OCI-LY1 (cell line): ENCODE measurements at regions not wholly inside any gene's neighbourhood (a gene's known extent, or its start where the extent isn't known, plus 50 kb on each side); places are given as distances from the start of the nearest gene placed in this dataset.

Experiments
- H2AFZ ChIP-seq: fragments of 200-600 bp; sonication (generic), shearing (Covaris generic); 2 replicates; pipeline ENCODE4 v1.6.0; 2014; ENCODE audit warnings: antibody characterized with exemption, mild to moderate bottlenecking, low read length
- H3F3A ChIP-seq: fragments of 200-600 bp; sonication (generic), shearing (Covaris generic); 2 replicates; pipeline ENCODE4 v1.6.0; 2014; ENCODE audit warnings: mild to moderate bottlenecking, antibody characterized with exemption, low read length, moderate library complexity; ENCODE audit not compliant: insufficient read depth
- H3K27ac ChIP-seq: fragments of 200-600 bp; sonication (generic); 2 replicates; pipeline ENCODE4 v1.5.1; 2014; ENCODE audit warnings: low read length, mixed run types, mild to moderate bottlenecking, low read depth; ENCODE audit not compliant: poor library complexity, severe bottlenecking
- H3K27me3 ChIP-seq: fragments of 200-600 bp; sonication (generic); 2 replicates; pipeline ENCODE4 v1.6.0; 2014; ENCODE audit warnings: antibody characterized with exemption, mild to moderate bottlenecking, low read length, moderate library complexity; ENCODE audit not compliant: insufficient read depth
- H3K36me3 ChIP-seq: fragments of 200-600 bp; sonication (generic); 2 replicates; pipeline ENCODE4 v1.6.1; 2014; ENCODE audit warnings: mild to moderate bottlenecking, antibody characterized with exemption, low read length, moderate library complexity, mixed read lengths; ENCODE audit not compliant: insufficient read depth
- H3K4me1 ChIP-seq: fragments of 200-600 bp; sonication (generic); 2 replicates; pipeline ENCODE4 v1.5.1; 2014; ENCODE audit warnings: mild to moderate bottlenecking, low read length, moderate library complexity; ENCODE audit not compliant: insufficient read depth, severe bottlenecking
- H3K4me2 ChIP-seq: fragments of 200-600 bp; sonication (generic), shearing (Covaris generic); 2 replicates; pipeline ENCODE4 v1.6.1; 2014; ENCODE audit warnings: low read length
- H3K4me3 ChIP-seq: fragments of 200-600 bp; sonication (generic); 2 replicates; pipeline ENCODE4 v1.5.1; 2014; ENCODE audit warnings: low read length, low read depth, mild to moderate bottlenecking, mixed read lengths; ENCODE audit not compliant: poor library complexity, severe bottlenecking
- H3K79me2 ChIP-seq: fragments of 200-600 bp; shearing (Covaris generic); 2 replicates; pipeline ENCODE4 v1.6.1; 2016; ENCODE audit warnings: mixed run types, low read length, mixed read lengths; ENCODE audit not compliant: insufficient read depth
- H3K9ac ChIP-seq: fragments of 200-600 bp; sonication (generic), shearing (Covaris generic); 2 replicates; pipeline ENCODE4 v1.6.1; 2014; ENCODE audit warnings: mild to moderate bottlenecking, low read length, mixed read lengths
- H3K9me2 ChIP-seq: fragments of 200-600 bp; sonication (generic), shearing (Covaris generic); 2 replicates; pipeline ENCODE4 v1.6.1; 2014; ENCODE audit warnings: low read depth, mild to moderate bottlenecking, low read length, mixed read lengths
- H3K9me3 ChIP-seq: fragments of 200-600 bp; shearing (Covaris generic); 2 replicates; pipeline ENCODE4 v1.6.1; 2014; ENCODE audit warnings: low read length, mixed read lengths
- H4K20me1 ChIP-seq: fragments of 200-600 bp; sonication (generic), shearing (Covaris generic); 2 replicates; pipeline ENCODE4 v1.6.0; 2016; ENCODE audit warnings: mild to moderate bottlenecking, low read length; ENCODE audit not compliant: insufficient read depth
- CTCF ChIP-seq: fragments of 200-600 bp; sonication (generic), shearing (Covaris generic); IDR thresholded peaks from 2 replicates; pipeline ENCODE4 v1.5.1; 2017; ENCODE audit warnings: mild to moderate bottlenecking, antibody characterized with exemption, low read length, moderate library complexity, mixed read lengths
- EZH2 ChIP-seq: fragments of 200-600 bp; sonication (generic), shearing (Covaris generic); IDR thresholded peaks from 2 replicates; pipeline ENCODE4 v1.8.0; 2017; ENCODE audit warnings: borderline replicate concordance, mixed run types, mild to moderate bottlenecking, antibody characterized with exemption, low read length, moderate library complexity, mixed read lengths

- Histone ChIP-seq H3K4me3 (no peak overlapping the region), H3K79me2 (no peaks in the 10 kb centered on the region), H3K27ac (no peak overlapping the region), H4K20me1 (no peaks in the 10 kb centered on the region), H3K9me2 (no peaks in the 10 kb centered on the region), H3K9ac (no peak overlapping the region), H3K27me3 (no peaks in the 10 kb centered on the region), H2AFZ (no peak overlapping the region), H3K4me2 (no peak overlapping the region), H3K36me3 (no peaks in the 10 kb centered on the region), H3F3A (no peaks in the 10 kb centered on the region), H3K4me1 (no peaks in the 10 kb centered on the region), H3K9me3 (no peaks in the 10 kb centered on the region)
- no peak for TF ChIP-seq CTCF
- no peak for TF ChIP-seq EZH2
Measured at GRCh38 chr4:20122198-20122988, 129.3 kb upstream of the SLIT2 start.

GRCh38 chr4:20119141-20119540 is 132.6 kb upstream of the SLIT2 start:
- H3K4me2 ChIP-seq: no peak overlapping the region
- no peaks in the 10 kb centered on the region for H3K79me2 ChIP-seq
- H3F3A ChIP-seq: no peaks in the 10 kb centered on the region
- H3K9ac ChIP-seq: no peak overlapping the region
- no peaks in the 10 kb centered on the region for H4K20me1 ChIP-seq
- no peaks in the 10 kb centered on the region for H3K36me3 ChIP-seq
- H3K27me3 ChIP-seq: no peaks in the 10 kb centered on the region
- no peak overlapping the region for H3K4me3 ChIP-seq
- H2AFZ ChIP-seq: no peak overlapping the region
- TF ChIP-seq EZH2 (no peak), CTCF (no peak)
- H3K4me1 ChIP-seq: no peaks in the 10 kb centered on the region
- H3K9me2 ChIP-seq: no peaks in the 10 kb centered on the region
- H3K9me3 ChIP-seq: no peaks in the 10 kb centered on the region
- H3K27ac ChIP-seq: no peak overlapping the region

- Histone ChIP-seq H3F3A (no peaks in the 10 kb centered on the region), H3K4me3 (no peak overlapping the region), H3K36me3 (no peaks in the 10 kb centered on the region), H2AFZ (no peak overlapping the region), H3K9ac (no peak overlapping the region), H3K9me2 (no peaks in the 10 kb centered on the region), H3K27me3 (no peaks in the 10 kb centered on the region), H3K79me2 (no peaks in the 10 kb centered on the region), H3K4me1 (no peaks in the 10 kb centered on the region), H3K9me3 (no peaks in the 10 kb centered on the region), H3K27ac (no peak overlapping the region), H3K4me2 (no peak overlapping the region), H4K20me1 (no peaks in the 10 kb centered on the region)
- no peak for TF ChIP-seq CTCF
- no peak for TF ChIP-seq EZH2
Measured at GRCh38 chr4:20109391-20109790, 142.3 kb upstream of the SLIT2 start.
